SU-DHL-6 (cell line): ENCODE measurements at regions not wholly inside any gene's neighbourhood (a gene's known extent, or its start where the extent isn't known, plus 50 kb on each side); places are given as distances from the start of the nearest gene placed in this dataset.

Experiments
- H2AFZ ChIP-seq: fragments of 200-600 bp; sonication (generic); 2 replicates; pipeline ENCODE4 v1.6.1; 2014; ENCODE audit warnings: low read depth, mild to moderate bottlenecking, moderate library complexity, mixed read lengths, antibody characterized with exemption, low read length; ENCODE audit not compliant: severe bottlenecking
- H3F3A ChIP-seq: fragments of 200-600 bp; shearing (Covaris generic); 2 replicates; pipeline ENCODE4 v1.6.0; 2016; ENCODE audit warnings: antibody characterized with exemption, mild to moderate bottlenecking; ENCODE audit not compliant: insufficient read depth
- H3K27ac ChIP-seq: fragments of 200-600 bp; sonication (generic); 2 replicates; pipeline ENCODE4 v1.5.1; 2016; ENCODE audit warnings: low read depth, mild to moderate bottlenecking, low read length, moderate library complexity, mixed read lengths
- H3K27me3 ChIP-seq: fragments of 200-600 bp; sonication (generic), shearing (Covaris generic); 2 replicates; pipeline ENCODE4 v1.6.0; 2014; ENCODE audit warnings: mild to moderate bottlenecking, low read length
- H3K36me3 ChIP-seq: fragments of 200-600 bp; sonication (generic); 2 replicates; pipeline ENCODE4 v1.6.1; 2014; ENCODE audit warnings: mild to moderate bottlenecking, low read length, mixed read lengths
- H3K4me2 ChIP-seq: fragments of 300-600, 200-600 bp; shearing (Covaris generic), sonication (generic); 2 replicates; pipeline ENCODE4 v1.6.0; 2014; ENCODE audit warnings: low read length, low read depth, mild to moderate bottlenecking; ENCODE audit not compliant: poor library complexity, severe bottlenecking
- H3K4me3 ChIP-seq: fragments of 200-600 bp; sonication (generic); 2 replicates; pipeline ENCODE4 v1.5.1; 2014; ENCODE audit warnings: antibody characterized with exemption, low read length, mild to moderate bottlenecking, mixed read lengths; ENCODE audit not compliant: insufficient read depth, poor library complexity, severe bottlenecking
- H3K79me2 ChIP-seq: fragments of 200-600 bp; sonication (generic); 2 replicates; pipeline ENCODE4 v1.6.1; 2014; ENCODE audit warnings: mild to moderate bottlenecking, low read length, moderate library complexity; ENCODE audit not compliant: insufficient read depth
- H3K9ac ChIP-seq: fragments of 200-600 bp; sonication (generic); 2 replicates; pipeline ENCODE4 v1.7.0; 2014; ENCODE audit warnings: mild to moderate bottlenecking, low read length
- H3K9me2 ChIP-seq: fragments of 200-600 bp; sonication (generic); replicated peaks from 2 replicates; pipeline ENCODE4 v1.6.1; 2014; ENCODE audit warnings: low read length; ENCODE audit not compliant: insufficient read depth
- H3K9me3 ChIP-seq: fragments of 200-600 bp; sonication (generic); 2 replicates; pipeline ENCODE4 v1.6.1; 2014; ENCODE audit warnings: low read length, mixed read lengths; ENCODE audit not compliant: insufficient read depth
- H4K20me1 ChIP-seq: fragments of 200-600 bp; sonication (generic); 2 replicates; pipeline ENCODE4 v1.6.1; 2014; ENCODE audit warnings: low read depth, mild to moderate bottlenecking, antibody characterized with exemption, low read length, moderate library complexity, mixed read lengths
- CTCF ChIP-seq: fragments of 200-600 bp; sonication (generic); IDR thresholded peaks from one replicate; pipeline ENCODE4 v1.5.1; 2017; ENCODE audit warnings: antibody characterized with exemption, mild to moderate bottlenecking, low read length, moderate library complexity; ENCODE audit not compliant: insufficient read depth, poor library complexity, severe bottlenecking
- EZH2phosphoT487 ChIP-seq: fragments of 200-600 bp; sonication (generic), shearing (Covaris generic); conservative IDR thresholded peaks from 2 replicates; pipeline ENCODE4 v1.6.1; 2018; ENCODE audit warnings: mild to moderate bottlenecking, antibody characterized with exemption, low read length, moderate library complexity, mixed read lengths

GRCh38 chr4:4787421-4787820 is 72.0 kb upstream of the MSX1 start:
- H3K9me3 ChIP-seq = peaks cover 13% of the 10 kb centered on the region; the same call in 1 of the 2 replicates
- H3K9me2 ChIP-seq = no peaks in the 10 kb centered on the region
- no peak overlapping the region for H3K4me2 ChIP-seq
- H3K9ac ChIP-seq = no peak overlapping the region
- no peaks in the 10 kb centered on the region for H3K36me3 ChIP-seq
- no peak for TF ChIP-seq CTCF
- no peak for TF ChIP-seq EZH2phosphoT487
- no peak overlapping the region for H3K4me3 ChIP-seq
- H2AFZ ChIP-seq = no peak overlapping the region
- H3K27ac ChIP-seq = no peak overlapping the region
- H3K79me2 ChIP-seq = no peaks in the 10 kb centered on the region
- H3F3A ChIP-seq = no peaks in the 10 kb centered on the region
- H3K27me3 ChIP-seq = no peaks in the 10 kb centered on the region
- H4K20me1 ChIP-seq = no peaks in the 10 kb centered on the region

GRCh38 chr4:4784379-4784778 is 75.1 kb upstream of the MSX1 start:
- no peaks in the 10 kb centered on the region for H3K27me3 ChIP-seq
- no peak overlapping the region for H2AFZ ChIP-seq
- peaks cover 13% of the 10 kb centered on the region; the same call in 1 of the 2 replicates for H3K9me3 ChIP-seq
- H3K4me3 ChIP-seq = no peak overlapping the region
- TF ChIP-seq CTCF = no peak
- TF ChIP-seq EZH2phosphoT487 = no peak
- H4K20me1 ChIP-seq = no peaks in the 10 kb centered on the region
- no peaks in the 10 kb centered on the region for H3F3A ChIP-seq
- H3K9me2 ChIP-seq = no peaks in the 10 kb centered on the region
- H3K79me2 ChIP-seq = no peaks in the 10 kb centered on the region
- H3K27ac ChIP-seq = no peak overlapping the region
- H3K9ac ChIP-seq = no peak overlapping the region
- H3K4me2 ChIP-seq = no peak overlapping the region
- H3K36me3 ChIP-seq = no peaks in the 10 kb centered on the region

- Histone ChIP-seq H3K4me3 (no peak overlapping the region), H3K9me2 (no peaks in the 10 kb centered on the region), H2AFZ (no peak overlapping the region), H4K20me1 (no peaks in the 10 kb centered on the region), H3K27ac (no peak overlapping the region), H3K9ac (no peak overlapping the region), H3K36me3 (no peaks in the 10 kb centered on the region), H3K27me3 (no peaks in the 10 kb centered on the region), H3K4me2 (no peak overlapping the region), H3F3A (no peaks in the 10 kb centered on the region), H3K79me2 (no peaks in the 10 kb centered on the region), H3K9me3 (peaks cover 10% of the 10 kb centered on the region; the same call in 1 of the 2 replicates)
- no peak for TF ChIP-seq CTCF
- no peak for TF ChIP-seq EZH2phosphoT487
Observed at GRCh38 chr4:4783847-4784246, 75.6 kb upstream of the MSX1 start.
